ENCODE measurements at regions not wholly inside any gene's neighbourhood (a gene's known extent, or its start where the extent isn't known, plus 50 kb on each side); places are given as distances from the start of the nearest gene placed in this dataset.

DNA sequence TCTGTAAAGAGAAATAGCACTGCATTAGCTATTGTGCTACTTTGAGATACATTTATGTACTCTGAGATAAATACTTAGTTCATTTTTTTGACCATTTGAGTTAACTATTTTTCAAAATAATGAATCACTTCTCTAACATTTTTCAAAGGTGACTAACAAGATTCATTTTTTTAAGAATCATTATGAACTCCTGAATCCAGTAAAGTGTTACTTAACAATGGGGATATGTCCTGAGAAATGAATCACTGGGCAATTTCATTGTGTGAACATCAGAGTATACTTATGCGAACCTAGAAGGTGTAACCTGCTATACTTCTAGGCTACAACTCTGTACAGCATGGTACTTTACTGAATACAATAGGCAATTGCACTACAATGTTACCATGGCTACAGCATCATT lies 355.8 kb downstream of the ARL6IP6 start:
- no peaks in the 10 kb centered on the region for H3K9me3 Mint-ChIP-seq
- no peaks in the 10 kb centered on the region for H3K4me1 Mint-ChIP-seq
- no CpG with 5 or more reads among the region's 1 CpG for WGBS (ENCODE audit: insufficient coverage)
- Histone ChIP-seq H3K9me3 (no peaks in the 10 kb centered on the region), H3K4me3 (ENCODE audit: control insufficient read depth in 1 of 2, extremely low read depth in 1 of 2, low read length in 1 of 2) (no peak overlapping the region), H3K27me3 (replicated peaks in 1 of 2; ENCODE audit: control insufficient read depth in 2 of 2, extremely low read depth in 1 of 2, insufficient read depth in 2 of 2, low read length in 1 of 2) (no peaks in the 10 kb centered on the region), H3K4me1 (ENCODE audit: control insufficient read depth in 1 of 2, extremely low read depth in 1 of 2, insufficient read depth in 2 of 2, low read length in 2 of 2) (no peaks in the 10 kb centered on the region), H3K27ac (ENCODE audit: low read length) (no peak overlapping the region), H3K36me3 (ENCODE audit: control insufficient read depth in 2 of 2, extremely low read depth in 1 of 2, insufficient read depth in 1 of 2, low read length in 1 of 2) (no peaks in the 10 kb centered on the region)
- ATAC-seq (replicated peaks in 1 of 4), result no peak
- no peaks in the 10 kb centered on the region for H3K36me3 Mint-ChIP-seq
- no peak overlapping the region for H3K27ac Mint-ChIP-seq
- ChIA-PET POLR2A (no interaction called here), CTCF (no interaction called here)
- H3K4me3 Mint-ChIP-seq, result no peak overlapping the region
- no peak for DNase-seq
- H3K27me3 Mint-ChIP-seq, result no peaks in the 10 kb centered on the region

GRCh38 chr2:153072813-153073212 lies 354.4 kb downstream of the ARL6IP6 start:
- Histone ChIP-seq H3K36me3 (ENCODE audit: control insufficient read depth in 2 of 2, extremely low read depth in 1 of 2, insufficient read depth in 1 of 2, low read length in 1 of 2) (no peaks in the 10 kb centered on the region), H3K9me3 (no peaks in the 10 kb centered on the region), H3K4me3 (ENCODE audit: control insufficient read depth in 1 of 2, extremely low read depth in 1 of 2, low read length in 1 of 2) (no peak overlapping the region), H3K27ac (ENCODE audit: low read length) (no peak overlapping the region), H3K27me3 (replicated peaks in 1 of 2; ENCODE audit: control insufficient read depth in 2 of 2, extremely low read depth in 1 of 2, insufficient read depth in 2 of 2, low read length in 1 of 2) (no peaks in the 10 kb centered on the region), H3K4me1 (ENCODE audit: control insufficient read depth in 1 of 2, extremely low read depth in 1 of 2, insufficient read depth in 2 of 2, low read length in 2 of 2) (no peaks in the 10 kb centered on the region)
- ATAC-seq (replicated peaks in 1 of 4) (no peak), DNase-seq (no peak)
- Mint-ChIP-seq H3K4me1 (no peaks in the 10 kb centered on the region), H3K9me3 (no peaks in the 10 kb centered on the region), H3K36me3 (no peaks in the 10 kb centered on the region), H3K4me3 (no peak overlapping the region), H3K27ac (no peak overlapping the region), H3K27me3 (no peaks in the 10 kb centered on the region)
- CTCF ChIA-PET, result no interaction called here
- WGBS (ENCODE audit: insufficient coverage), result 76% methylated on average over 5 of the region's 8 CpGs
- POLR2A ChIA-PET, result no interaction called here

DNA sequence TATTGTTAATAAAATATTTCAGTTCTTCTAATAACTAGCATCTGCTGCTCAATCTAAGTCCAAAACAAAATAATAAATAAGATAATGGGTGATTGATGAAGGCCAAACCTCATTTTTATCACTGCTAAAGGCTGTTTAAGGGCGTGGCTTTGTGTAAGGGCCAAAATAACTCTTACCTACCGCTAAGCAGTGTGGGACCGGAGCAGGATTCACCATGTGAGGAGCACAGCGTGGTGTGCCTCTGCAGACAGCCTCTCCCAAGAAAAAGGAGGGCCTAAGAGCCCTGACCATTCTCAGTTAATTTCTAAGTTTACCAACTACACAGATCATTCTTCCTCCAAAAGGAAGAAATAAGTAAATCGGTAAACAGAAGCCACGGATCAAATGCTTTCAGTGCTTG lies 353.7 kb downstream of the ARL6IP6 start:
- H3K27ac ChIP-seq (ENCODE audit: low read length), result no peak overlapping the region
- no peak overlapping the region for H3K4me3 ChIP-seq (ENCODE audit: control insufficient read depth in 1 of 2, extremely low read depth in 1 of 2, low read length in 1 of 2)
- no peak overlapping the region for H3K27ac Mint-ChIP-seq
- no peaks in the 10 kb centered on the region for H3K27me3 Mint-ChIP-seq
- ATAC-seq (replicated peaks in 1 of 4), result no peak
- H3K36me3 ChIP-seq (ENCODE audit: control insufficient read depth in 2 of 2, extremely low read depth in 1 of 2, insufficient read depth in 1 of 2, low read length in 1 of 2), result no peaks in the 10 kb centered on the region
- no peak overlapping the region for H3K4me3 Mint-ChIP-seq
- no peak for DNase-seq
- H3K27me3 ChIP-seq (replicated peaks in 1 of 2; ENCODE audit: control insufficient read depth in 2 of 2, extremely low read depth in 1 of 2, insufficient read depth in 2 of 2, low read length in 1 of 2), result no peaks in the 10 kb centered on the region
- 66% methylated on average over 3 of the region's 6 CpGs for WGBS (ENCODE audit: insufficient coverage)
- CTCF ChIA-PET, result no interaction called here
- POLR2A ChIA-PET, result no interaction called here
- H3K9me3 ChIP-seq, result no peaks in the 10 kb centered on the region
- H3K9me3 Mint-ChIP-seq, result no peaks in the 10 kb centered on the region
- no peaks in the 10 kb centered on the region for H3K36me3 Mint-ChIP-seq
- H3K4me1 ChIP-seq (ENCODE audit: control insufficient read depth in 1 of 2, extremely low read depth in 1 of 2, insufficient read depth in 2 of 2, low read length in 2 of 2), result no peaks in the 10 kb centered on the region
- H3K4me1 Mint-ChIP-seq, result no peaks in the 10 kb centered on the region

GRCh38 chr2:153071090-153071489 lies 352.7 kb downstream of the ARL6IP6 start:
- Histone ChIP-seq H3K9me3 (no peaks in the 10 kb centered on the region), H3K27me3 (replicated peaks in 1 of 2; ENCODE audit: control insufficient read depth in 2 of 2, extremely low read depth in 1 of 2, insufficient read depth in 2 of 2, low read length in 1 of 2) (no peaks in the 10 kb centered on the region), H3K36me3 (ENCODE audit: control insufficient read depth in 2 of 2, extremely low read depth in 1 of 2, insufficient read depth in 1 of 2, low read length in 1 of 2) (no peaks in the 10 kb centered on the region), H3K4me1 (ENCODE audit: control insufficient read depth in 1 of 2, extremely low read depth in 1 of 2, insufficient read depth in 2 of 2, low read length in 2 of 2) (no peaks in the 10 kb centered on the region), H3K4me3 (ENCODE audit: control insufficient read depth in 1 of 2, extremely low read depth in 1 of 2, low read length in 1 of 2) (no peak overlapping the region), H3K27ac (ENCODE audit: low read length) (no peak overlapping the region)
- no peak overlapping the region for H3K4me3 Mint-ChIP-seq
- H3K27ac Mint-ChIP-seq, result no peak overlapping the region
- ATAC-seq (replicated peaks in 1 of 4) (no peak), DNase-seq (no peak)
- no peaks in the 10 kb centered on the region for H3K9me3 Mint-ChIP-seq
- no peaks in the 10 kb centered on the region for H3K4me1 Mint-ChIP-seq
- ChIA-PET CTCF (no interaction called here), POLR2A (no interaction called here)
- H3K36me3 Mint-ChIP-seq, result no peaks in the 10 kb centered on the region
- H3K27me3 Mint-ChIP-seq, result no peaks in the 10 kb centered on the region

- DNase-seq (no peak), ATAC-seq (replicated peaks in 1 of 4) (no peak)
- Mint-ChIP-seq H3K27ac (no peak overlapping the region), H3K4me3 (no peak overlapping the region), H3K9me3 (no peaks in the 10 kb centered on the region), H3K27me3 (no peaks in the 10 kb centered on the region), H3K4me1 (no peaks in the 10 kb centered on the region), H3K36me3 (no peaks in the 10 kb centered on the region)
- H3K4me1 ChIP-seq (ENCODE audit: control insufficient read depth in 1 of 2, extremely low read depth in 1 of 2, insufficient read depth in 2 of 2, low read length in 2 of 2), result no peaks in the 10 kb centered on the region
- H3K9me3 ChIP-seq, result no peaks in the 10 kb centered on the region
- no peak overlapping the region for H3K27ac ChIP-seq (ENCODE audit: low read length)
- no CpG with 5 or more reads among the region's 2 CpGs for WGBS (ENCODE audit: insufficient coverage)
- H3K27me3 ChIP-seq (replicated peaks in 1 of 2; ENCODE audit: control insufficient read depth in 2 of 2, extremely low read depth in 1 of 2, insufficient read depth in 2 of 2, low read length in 1 of 2), result no peaks in the 10 kb centered on the region
- ChIA-PET CTCF (no interaction called here), POLR2A (no interaction called here)
- no peaks in the 10 kb centered on the region for H3K36me3 ChIP-seq (ENCODE audit: control insufficient read depth in 2 of 2, extremely low read depth in 1 of 2, insufficient read depth in 1 of 2, low read length in 1 of 2)
- H3K4me3 ChIP-seq (ENCODE audit: control insufficient read depth in 1 of 2, extremely low read depth in 1 of 2, low read length in 1 of 2), result no peak overlapping the region
Measured at GRCh38 chr2:153068915-153069314, 350.5 kb downstream of the ARL6IP6 start.

DNA sequence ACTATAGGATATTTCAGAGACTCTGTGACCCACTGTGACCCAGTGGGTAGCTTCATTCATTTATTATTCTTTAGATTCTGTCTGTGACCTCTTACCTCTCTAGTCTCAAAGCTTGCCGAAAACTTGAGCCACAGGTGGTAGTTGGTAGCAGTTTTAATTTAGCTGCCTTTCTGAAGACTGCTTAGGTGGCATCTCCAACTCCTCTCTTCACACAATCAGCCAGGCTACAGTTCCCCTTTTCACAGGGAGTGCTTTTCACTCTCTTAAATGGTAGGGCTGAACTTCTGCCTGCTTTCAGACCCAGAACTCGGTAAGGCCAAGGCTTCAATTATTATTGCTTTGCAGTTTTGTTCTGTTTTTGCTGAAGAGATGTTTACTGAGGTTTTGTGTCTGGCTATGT lies 349.6 kb downstream of the ARL6IP6 start:
- H3K27ac ChIP-seq (ENCODE audit: low read length), result no peak overlapping the region
- no peaks in the 10 kb centered on the region for H3K27me3 ChIP-seq (replicated peaks in 1 of 2; ENCODE audit: control insufficient read depth in 2 of 2, extremely low read depth in 1 of 2, insufficient read depth in 2 of 2, low read length in 1 of 2)
- no peaks in the 10 kb centered on the region for H3K9me3 ChIP-seq
- POLR2A ChIA-PET, result no interaction called here
- H3K4me3 ChIP-seq (ENCODE audit: control insufficient read depth in 1 of 2, extremely low read depth in 1 of 2, low read length in 1 of 2), result no peak overlapping the region
- Mint-ChIP-seq H3K4me3 (no peak overlapping the region), H3K4me1 (no peaks in the 10 kb centered on the region), H3K27ac (no peak overlapping the region), H3K27me3 (no peaks in the 10 kb centered on the region), H3K36me3 (no peaks in the 10 kb centered on the region), H3K9me3 (no peaks in the 10 kb centered on the region)
- no peaks in the 10 kb centered on the region for H3K36me3 ChIP-seq (ENCODE audit: control insufficient read depth in 2 of 2, extremely low read depth in 1 of 2, insufficient read depth in 1 of 2, low read length in 1 of 2)
- no peaks in the 10 kb centered on the region for H3K4me1 ChIP-seq (ENCODE audit: control insufficient read depth in 1 of 2, extremely low read depth in 1 of 2, insufficient read depth in 2 of 2, low read length in 2 of 2)
- ATAC-seq (replicated peaks in 1 of 4), result no peak
- WGBS (ENCODE audit: insufficient coverage), result no CpG with 5 or more reads among the region's 2 CpGs
- no peak for DNase-seq
- CTCF ChIA-PET, result no interaction called here

DNA sequence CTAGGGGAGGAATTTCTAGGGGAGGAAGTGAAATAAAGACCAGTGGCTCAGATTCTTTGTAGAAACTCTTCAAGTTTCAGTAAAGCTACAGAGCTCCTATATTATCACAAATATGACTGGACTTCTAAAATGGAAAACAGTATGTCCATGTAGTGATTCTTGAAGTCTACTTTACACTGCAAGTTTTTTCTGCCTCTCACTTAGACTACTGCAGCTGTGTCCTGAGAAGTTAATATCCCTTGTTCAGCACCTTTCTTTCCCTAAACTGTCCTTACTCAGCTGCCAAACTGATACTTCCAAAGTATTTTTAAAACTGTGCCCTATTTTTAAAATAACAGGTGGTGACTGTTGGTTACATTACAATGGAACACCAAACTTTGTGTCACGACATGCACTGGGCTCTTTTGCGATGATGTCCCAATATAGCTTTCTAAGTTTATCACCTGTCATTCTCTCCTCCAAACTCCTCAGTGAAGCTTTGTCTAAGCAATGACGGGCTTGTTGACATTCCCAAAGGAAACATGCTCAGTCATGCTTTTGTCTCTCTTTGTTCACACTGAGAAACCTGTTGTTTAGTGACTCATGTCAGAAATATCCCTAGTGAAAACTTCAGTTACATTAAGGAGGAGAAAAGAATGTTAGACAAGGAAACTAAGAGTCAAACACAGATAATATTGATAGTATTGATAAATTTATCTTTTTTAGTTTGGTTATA lies 341.1 kb downstream of the ARL6IP6 start:
- Histone ChIP-seq H3K4me1 (ENCODE audit: control insufficient read depth in 1 of 2, extremely low read depth in 1 of 2, insufficient read depth in 2 of 2, low read length in 2 of 2) (no peaks in the 10 kb centered on the region), H3K4me3 (ENCODE audit: control insufficient read depth in 1 of 2, extremely low read depth in 1 of 2, low read length in 1 of 2) (no peak overlapping the region), H3K9me3 (no peaks in the 10 kb centered on the region), H3K27ac (ENCODE audit: low read length) (no peak overlapping the region), H3K36me3 (ENCODE audit: control insufficient read depth in 2 of 2, extremely low read depth in 1 of 2, insufficient read depth in 1 of 2, low read length in 1 of 2) (no peaks in the 10 kb centered on the region), H3K27me3 (replicated peaks in 1 of 2; ENCODE audit: control insufficient read depth in 2 of 2, extremely low read depth in 1 of 2, insufficient read depth in 2 of 2, low read length in 1 of 2) (no peaks in the 10 kb centered on the region)
- H3K4me1 Mint-ChIP-seq, result no peaks in the 10 kb centered on the region
- H3K36me3 Mint-ChIP-seq, result no peaks in the 10 kb centered on the region
- POLR2A ChIA-PET, result no interaction called here
- no peaks in the 10 kb centered on the region for H3K27me3 Mint-ChIP-seq
- H3K27ac Mint-ChIP-seq, result no peak overlapping the region
- H3K9me3 Mint-ChIP-seq, result no peaks in the 10 kb centered on the region
- no peak for ATAC-seq (replicated peaks in 1 of 4)
- 92% methylated on average over 2 of the region's 3 CpGs for WGBS (ENCODE audit: insufficient coverage)
- DNase-seq, result no peak
- CTCF ChIA-PET, result no interaction called here
- H3K4me3 Mint-ChIP-seq, result no peak overlapping the region
